GM12873 (cell line): ENCODE measurements at regions not wholly inside any gene's neighbourhood (a gene's known extent, or its start where the extent isn't known, plus 50 kb on each side); places are given as distances from the start of the nearest gene placed in this dataset.

ENCODE experiments used
- TF ChIP-seq, protein P1 (sequence below): IDR thresholded peaks from 2 replicates; pipeline ENCODE4 v1.5.1; 2012; ENCODE audit warnings: low read depth, mild to moderate bottlenecking, moderate library complexity, low read length, control low read depth; ENCODE audit not compliant: insufficient read depth; ENCODE audit errors: missing control alignments

DNA sequence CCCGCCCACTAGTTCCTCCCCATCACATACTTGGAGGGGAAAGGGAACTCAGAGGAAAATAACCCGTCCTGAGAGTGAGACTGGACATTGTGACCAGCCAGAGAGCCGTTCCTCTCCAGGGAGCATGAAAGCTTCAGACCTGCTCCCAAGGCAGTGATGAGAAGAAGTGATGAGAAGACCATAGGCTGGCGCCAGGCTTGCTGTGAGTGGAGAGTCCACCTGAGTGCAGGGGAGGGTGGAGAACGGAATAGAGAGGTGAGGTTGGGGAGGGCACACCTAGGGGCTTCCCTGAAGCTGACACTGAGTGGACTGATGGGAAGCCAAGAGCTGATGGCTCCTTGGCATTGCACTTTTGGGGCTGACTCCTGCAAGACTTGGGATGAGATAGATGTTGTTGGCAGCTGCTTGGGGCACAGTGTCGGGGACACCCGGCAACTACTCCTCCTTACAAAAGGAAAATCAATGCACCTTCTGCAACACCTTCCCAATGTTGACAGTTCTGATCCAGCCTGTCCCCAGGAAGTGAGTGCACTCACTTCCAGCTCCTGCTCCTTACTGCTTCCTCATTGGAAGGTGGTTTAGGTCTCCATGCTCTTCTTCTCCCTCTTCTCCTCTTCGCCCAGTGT, 79.4 kb downstream of the EMX2 start:
- TF ChIP-seq, protein P1, sequence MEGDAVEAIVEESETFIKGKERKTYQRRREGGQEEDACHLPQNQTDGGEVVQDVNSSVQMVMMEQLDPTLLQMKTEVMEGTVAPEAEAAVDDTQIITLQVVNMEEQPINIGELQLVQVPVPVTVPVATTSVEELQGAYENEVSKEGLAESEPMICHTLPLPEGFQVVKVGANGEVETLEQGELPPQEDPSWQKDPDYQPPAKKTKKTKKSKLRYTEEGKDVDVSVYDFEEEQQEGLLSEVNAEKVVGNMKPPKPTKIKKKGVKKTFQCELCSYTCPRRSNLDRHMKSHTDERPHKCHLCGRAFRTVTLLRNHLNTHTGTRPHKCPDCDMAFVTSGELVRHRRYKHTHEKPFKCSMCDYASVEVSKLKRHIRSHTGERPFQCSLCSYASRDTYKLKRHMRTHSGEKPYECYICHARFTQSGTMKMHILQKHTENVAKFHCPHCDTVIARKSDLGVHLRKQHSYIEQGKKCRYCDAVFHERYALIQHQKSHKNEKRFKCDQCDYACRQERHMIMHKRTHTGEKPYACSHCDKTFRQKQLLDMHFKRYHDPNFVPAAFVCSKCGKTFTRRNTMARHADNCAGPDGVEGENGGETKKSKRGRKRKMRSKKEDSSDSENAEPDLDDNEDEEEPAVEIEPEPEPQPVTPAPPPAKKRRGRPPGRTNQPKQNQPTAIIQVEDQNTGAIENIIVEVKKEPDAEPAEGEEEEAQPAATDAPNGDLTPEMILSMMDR: no peak

DNA sequence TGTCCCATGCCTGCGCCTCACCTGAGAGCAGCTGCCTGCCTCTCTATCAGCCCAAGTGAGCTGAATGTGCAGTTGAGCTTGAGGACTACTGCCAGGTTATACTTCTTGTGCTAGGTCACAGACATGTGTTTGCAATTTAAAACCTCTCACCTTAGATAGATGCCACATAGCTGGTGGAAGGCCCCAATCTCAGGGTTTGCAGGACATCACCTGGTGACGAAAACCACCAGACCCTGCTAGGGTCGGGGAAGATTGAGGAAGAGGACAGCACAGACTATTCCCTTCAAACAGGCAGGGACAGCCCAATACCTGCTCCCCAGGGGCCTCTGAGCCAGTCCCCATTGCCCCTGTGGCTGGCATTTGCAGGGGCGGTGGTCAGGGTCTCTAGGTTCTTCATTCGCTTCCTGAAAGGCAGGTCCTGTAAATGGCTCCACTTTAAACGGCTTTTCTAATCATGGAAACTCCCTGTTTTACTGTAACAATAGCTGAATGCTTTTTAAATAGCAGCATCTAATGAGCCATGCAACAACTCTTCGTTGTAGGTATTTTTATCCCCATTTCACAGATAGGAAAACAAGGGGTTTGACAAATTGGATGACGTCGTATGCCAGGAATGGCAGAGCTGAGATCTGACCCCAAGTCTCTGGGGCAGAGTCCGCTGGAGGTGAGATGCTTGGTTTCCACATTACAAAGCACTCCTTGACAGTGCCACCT, 80.1 kb downstream of the EMX2 start:
- TF ChIP-seq, protein P1: no peak

DNA sequence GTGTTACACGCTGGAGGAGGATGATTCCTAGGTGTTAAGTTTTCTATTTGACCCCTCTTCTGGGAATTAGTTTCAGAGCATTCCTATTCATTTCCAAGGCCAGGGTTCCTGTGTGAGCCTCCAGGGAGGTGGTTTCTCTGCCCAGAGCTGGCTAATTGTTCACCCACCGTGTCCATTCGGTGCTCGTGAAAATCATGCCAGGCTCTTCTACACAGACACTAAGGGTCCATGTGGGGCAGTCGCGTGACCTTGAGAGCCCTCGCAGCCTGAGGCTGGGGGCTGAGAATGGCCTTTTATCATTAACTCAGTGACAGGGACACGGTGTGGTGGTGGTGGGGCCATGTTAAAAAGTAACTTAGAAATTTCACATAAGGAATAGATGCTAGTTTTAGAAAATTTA, 83.7 kb downstream of the EMX2 start:
- TF ChIP-seq, protein P1: no peak

DNA sequence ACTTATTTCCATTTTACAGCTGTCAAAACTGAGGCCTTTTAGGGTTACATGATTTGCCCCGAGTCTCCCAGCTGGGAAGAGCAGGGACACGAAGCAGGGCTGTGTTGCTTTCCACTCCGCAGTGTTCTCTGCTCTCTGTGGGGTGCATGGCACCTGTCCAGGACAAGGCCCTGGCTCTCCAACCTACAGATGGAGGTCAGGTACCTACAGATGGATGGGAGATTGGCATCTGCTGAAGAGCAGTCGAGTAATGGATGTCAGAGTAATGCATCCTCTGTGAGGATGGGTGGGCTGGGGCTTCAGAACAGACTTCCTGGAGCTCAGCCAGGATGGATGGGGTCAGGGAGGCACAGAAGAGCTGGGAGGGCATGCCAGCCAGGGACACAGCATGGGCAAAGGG, 85.0 kb downstream of the EMX2 start:
- TF ChIP-seq, protein P1: no peak

DNA sequence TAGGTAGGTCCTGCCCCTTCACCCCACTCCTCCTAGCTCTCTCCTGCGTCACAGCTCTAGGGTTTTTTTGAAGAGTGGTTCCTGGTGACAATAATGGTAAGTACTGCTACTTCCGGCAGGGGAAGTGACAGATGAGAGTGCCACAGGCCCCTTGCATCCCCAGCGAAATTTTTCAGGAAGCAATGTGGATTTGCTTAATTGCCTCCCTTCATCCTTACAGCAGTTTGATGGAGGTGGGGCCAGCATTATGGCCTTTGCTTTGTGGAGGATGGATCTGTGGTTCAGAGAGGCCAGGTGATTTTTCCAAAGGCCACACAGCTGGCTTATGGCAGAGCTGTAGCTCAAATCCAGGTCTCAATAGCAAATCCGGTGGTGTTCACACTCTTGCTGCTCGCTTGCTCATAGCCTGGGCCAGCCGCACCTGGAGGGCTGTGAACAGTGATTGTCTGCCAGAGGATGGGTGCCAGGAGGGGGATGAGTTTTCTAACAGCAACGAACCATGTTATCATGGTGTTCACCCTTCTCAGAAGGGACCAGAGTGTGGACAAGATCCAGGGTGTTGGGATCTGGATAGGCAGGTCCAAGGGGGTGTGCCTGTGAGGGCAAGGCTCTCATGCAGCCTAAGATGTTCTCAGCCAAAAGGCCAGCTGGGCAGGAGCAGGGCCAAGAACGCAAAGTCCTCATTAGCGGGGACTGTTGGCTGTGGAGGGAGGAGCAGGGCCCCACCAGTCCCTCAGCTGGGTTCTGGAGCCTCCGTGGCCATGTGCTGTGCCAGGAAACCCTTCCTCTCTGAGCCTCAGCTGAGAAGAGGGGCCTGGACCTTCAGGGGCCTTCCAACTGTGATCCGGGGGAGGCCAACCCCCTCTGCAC, 89.0 kb downstream of the EMX2 start:
- TF ChIP-seq, protein P1: no peak

DNA sequence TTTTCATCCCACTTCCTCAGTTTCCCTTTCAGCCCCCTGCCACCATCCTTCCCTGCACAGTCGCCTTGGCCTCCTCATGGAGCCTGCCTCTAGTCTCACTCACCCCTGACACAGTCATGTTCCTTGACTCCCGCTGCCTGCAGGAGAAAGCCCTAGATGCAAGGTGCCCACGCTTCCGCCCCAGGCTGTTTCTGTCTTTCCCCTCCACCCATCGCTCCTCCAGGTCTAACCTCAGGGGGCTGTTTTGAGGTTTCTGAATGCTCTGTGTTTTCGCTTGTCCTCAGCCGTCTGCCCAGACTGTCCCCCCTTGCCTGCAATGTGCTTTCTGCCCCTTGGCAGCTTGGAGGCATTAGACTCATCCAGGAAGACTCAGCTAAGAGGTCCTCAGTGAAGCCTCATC, 89.9 kb downstream of the EMX2 start:
- TF ChIP-seq, protein P1: no peak

DNA sequence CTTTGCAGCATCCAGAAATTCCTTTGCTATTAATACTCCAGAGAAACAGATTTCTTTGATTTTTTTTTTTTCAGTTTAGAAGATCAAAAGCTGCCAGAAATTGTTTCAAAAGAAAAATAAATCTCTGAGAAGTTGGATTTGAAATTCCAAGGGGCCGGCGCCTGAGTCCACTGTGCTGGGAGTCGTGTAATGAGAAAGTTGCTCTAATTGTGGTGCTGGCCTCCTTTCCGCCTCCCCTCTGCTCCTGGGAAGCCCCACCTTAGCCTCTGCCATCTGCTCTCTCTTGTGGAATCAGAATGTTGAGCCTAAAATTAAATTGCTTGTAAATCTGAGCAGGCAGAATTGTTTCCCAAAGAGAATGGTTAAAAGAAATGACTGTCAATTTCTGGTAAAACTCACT, 93.3 kb downstream of the EMX2 start:
- TF ChIP-seq, protein P1: no peak
